ENCODE measurements at regions not wholly inside any gene's neighbourhood (a gene's known extent, or its start where the extent isn't known, plus 50 kb on each side); places are given as distances from the start of the nearest gene placed in this dataset.

- no peak; the same call in 1 of the 2 replicates for TF ChIP-seq CEBPG (CRISPR knock-in tag; IDR thresholded peaks at IDR 0.05)
- peak in 1 of 2 experiments; percentile 53; a peak in 3 of 4 replicates for TF ChIP-seq CEBPG (tag; conservative IDR thresholded peaks at IDR 0.05 in 1 of 2, IDR thresholded peaks at IDR 0.05 in 1 of 2)
- TF ChIP-seq ZSCAN29 (IDR thresholded peaks at IDR 0.05): no peak
- no peak for TF ChIP-seq POLR3G (IDR thresholded peaks at IDR 0.05; ENCODE audit: extremely low read depth, insufficient read length, insufficient replicate concordance)
- TF ChIP-seq RAD21 (CRISPR knock-in tag; conservative IDR thresholded peaks at IDR 0.05 in 1 of 2, IDR thresholded peaks at IDR 0.05 in 1 of 2): peak in 1 of 2 experiments; percentile 40; a peak in 3 of 4 replicates
- TF ChIP-seq ADNP (tag; IDR thresholded peaks at IDR 0.05): peak; percentile 8; the same call in 1 of the 2 replicates
- no peak for TF ChIP-seq YY1 (IDR thresholded peaks at IDR 0.05; ENCODE audit: borderline replicate concordance in 1 of 3, control insufficient read depth in 1 of 3, extremely low read depth in 1 of 3, insufficient read depth in 3 of 3, insufficient read length in 1 of 3, insufficient replicate concordance in 2 of 3, low read depth in 1 of 3, low read length in 2 of 3)
- no peak for TF ChIP-seq ZNF347 (CRISPR knock-in tag; IDR thresholded peaks at IDR 0.05; ENCODE audit: low read depth)
- TF ChIP-seq RB1 (IDR thresholded peaks at IDR 0.05; ENCODE audit: low read depth): no peak
- no peak for TF ChIP-seq ZFP30 (CRISPR knock-in tag; IDR thresholded peaks at IDR 0.05; ENCODE audit: borderline replicate concordance)
- TF ChIP-seq AFF4 (CRISPR knock-in tag; IDR thresholded peaks at IDR 0.05): no peak
- TF ChIP-seq CHAMP1 (IDR thresholded peaks at IDR 0.05): peak; percentile 84
- TF ChIP-seq RFX1 (IDR thresholded peaks at IDR 0.05): no peak
- no peak for TF ChIP-seq CBX1 (IDR thresholded peaks at IDR 0.05; ENCODE audit: low read depth)
- TF ChIP-seq MAFF (IDR thresholded peaks at IDR 0.05; ENCODE audit: low read length): peak; percentile 23; the same call in 1 of the 2 replicates
- no peak for TF ChIP-seq NFIX (CRISPR knock-in tag; IDR thresholded peaks at IDR 0.05; ENCODE audit: low read depth)
- TF ChIP-seq CBFA2T3 (IDR thresholded peaks at IDR 0.05): peak; percentile 96
- peak; percentile 88; the same call in 1 of the 2 replicates for TF ChIP-seq CC2D1A (IDR thresholded peaks at IDR 0.05)
- peak; percentile 66; the same call in 1 of the 2 replicates for TF ChIP-seq ZKSCAN8 (CRISPR knock-in tag; IDR thresholded peaks at IDR 0.05)
- peak; percentile 93 for TF ChIP-seq ZNF766 (CRISPR knock-in tag; conservative IDR thresholded peaks at IDR 0.05)
Measured at GRCh38 chr3:170778240-170779217, 91.5 kb downstream of the RPL22L1 start (continued).

Measured in K562 (cell line).